ENCODE measurements at regions not wholly inside any gene's neighbourhood (a gene's known extent, or its start where the extent isn't known, plus 50 kb on each side); places are given as distances from the start of the nearest gene placed in this dataset.

- TF ChIP-seq, protein P1, sequence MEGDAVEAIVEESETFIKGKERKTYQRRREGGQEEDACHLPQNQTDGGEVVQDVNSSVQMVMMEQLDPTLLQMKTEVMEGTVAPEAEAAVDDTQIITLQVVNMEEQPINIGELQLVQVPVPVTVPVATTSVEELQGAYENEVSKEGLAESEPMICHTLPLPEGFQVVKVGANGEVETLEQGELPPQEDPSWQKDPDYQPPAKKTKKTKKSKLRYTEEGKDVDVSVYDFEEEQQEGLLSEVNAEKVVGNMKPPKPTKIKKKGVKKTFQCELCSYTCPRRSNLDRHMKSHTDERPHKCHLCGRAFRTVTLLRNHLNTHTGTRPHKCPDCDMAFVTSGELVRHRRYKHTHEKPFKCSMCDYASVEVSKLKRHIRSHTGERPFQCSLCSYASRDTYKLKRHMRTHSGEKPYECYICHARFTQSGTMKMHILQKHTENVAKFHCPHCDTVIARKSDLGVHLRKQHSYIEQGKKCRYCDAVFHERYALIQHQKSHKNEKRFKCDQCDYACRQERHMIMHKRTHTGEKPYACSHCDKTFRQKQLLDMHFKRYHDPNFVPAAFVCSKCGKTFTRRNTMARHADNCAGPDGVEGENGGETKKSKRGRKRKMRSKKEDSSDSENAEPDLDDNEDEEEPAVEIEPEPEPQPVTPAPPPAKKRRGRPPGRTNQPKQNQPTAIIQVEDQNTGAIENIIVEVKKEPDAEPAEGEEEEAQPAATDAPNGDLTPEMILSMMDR (conservative IDR thresholded peaks at IDR 0.05; ENCODE audit: low read depth, low read length) = no peak
- TF ChIP-seq MXI1 (IDR thresholded peaks at IDR 0.05; ENCODE audit: borderline replicate concordance, low read depth, low read length) (no peak), CHD1 (IDR thresholded peaks at IDR 0.05; ENCODE audit: low read depth, low read length) (no peak), POLR2A (IDR thresholded peaks at IDR 0.05; ENCODE audit: low read depth, low read length) (no peak), RCOR1 (IDR thresholded peaks at IDR 0.05; ENCODE audit: insufficient replicate concordance, low read length) (no peak), SMC3 (IDR thresholded peaks at IDR 0.05; ENCODE audit: low read depth, low read length) (no peak), FOS (IDR thresholded peaks at IDR 0.05; ENCODE audit: low read depth, low read length) (no peak)
These were observed 170.6 kb upstream of the EPHA3 start for GRCh38 chr3:88936831-88937230.

All from IMR-90 (cell line).